B cell (primary cell): ENCODE measurements at regions not wholly inside any gene's neighbourhood (a gene's known extent, or its start where the extent isn't known, plus 50 kb on each side); places are given as distances from the start of the nearest gene placed in this dataset.

Source experiments
- EZH2 ChIP-seq: IDR thresholded peaks from 2 replicates; pipeline ENCODE4 v1.6.1; 2012; ENCODE audit warnings: borderline replicate concordance, low read depth, mild to moderate bottlenecking, moderate library complexity, low read length; ENCODE audit not compliant: insufficient read depth, poor library complexity, severe bottlenecking
- TF ChIP-seq, protein P1 (sequence below): fragments of 200-600 bp; IDR thresholded peaks from one replicate; pipeline ENCODE4 v1.8.0; 2022; ENCODE audit warnings: antibody characterized with exemption, mild to moderate bottlenecking

GRCh38 chr5:42026446-42026845 lies 101.4 kb downstream of the FBXO4 start:
- TF ChIP-seq, protein P1, sequence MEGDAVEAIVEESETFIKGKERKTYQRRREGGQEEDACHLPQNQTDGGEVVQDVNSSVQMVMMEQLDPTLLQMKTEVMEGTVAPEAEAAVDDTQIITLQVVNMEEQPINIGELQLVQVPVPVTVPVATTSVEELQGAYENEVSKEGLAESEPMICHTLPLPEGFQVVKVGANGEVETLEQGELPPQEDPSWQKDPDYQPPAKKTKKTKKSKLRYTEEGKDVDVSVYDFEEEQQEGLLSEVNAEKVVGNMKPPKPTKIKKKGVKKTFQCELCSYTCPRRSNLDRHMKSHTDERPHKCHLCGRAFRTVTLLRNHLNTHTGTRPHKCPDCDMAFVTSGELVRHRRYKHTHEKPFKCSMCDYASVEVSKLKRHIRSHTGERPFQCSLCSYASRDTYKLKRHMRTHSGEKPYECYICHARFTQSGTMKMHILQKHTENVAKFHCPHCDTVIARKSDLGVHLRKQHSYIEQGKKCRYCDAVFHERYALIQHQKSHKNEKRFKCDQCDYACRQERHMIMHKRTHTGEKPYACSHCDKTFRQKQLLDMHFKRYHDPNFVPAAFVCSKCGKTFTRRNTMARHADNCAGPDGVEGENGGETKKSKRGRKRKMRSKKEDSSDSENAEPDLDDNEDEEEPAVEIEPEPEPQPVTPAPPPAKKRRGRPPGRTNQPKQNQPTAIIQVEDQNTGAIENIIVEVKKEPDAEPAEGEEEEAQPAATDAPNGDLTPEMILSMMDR = no peak
- TF ChIP-seq EZH2 = no peak
